Neural crest cell (in vitro differentiated cells): ENCODE measurements at regions not wholly inside any gene's neighbourhood (a gene's known extent, or its start where the extent isn't known, plus 50 kb on each side); places are given as distances from the start of the nearest gene placed in this dataset.

ENCODE experiments used
- DNase-seq: peaks from one replicate; pipeline ENCODE4 v3.0.0; 2021; ENCODE audit warnings: low read depth, mixed read lengths, low spot score
- H3K27ac Mint-ChIP-seq: one replicate; pipeline ENCODE4 v1.8.0; 2021; ENCODE audit warnings: mild to moderate bottlenecking, mixed read lengths; ENCODE audit not compliant: unreplicated experiment
- H3K27me3 Mint-ChIP-seq: 2 replicates; pipeline ENCODE4 v1.8.0; 2021; ENCODE audit warnings: low read depth, mild to moderate bottlenecking, mixed read lengths
- H3K36me3 Mint-ChIP-seq: 2 replicates; pipeline ENCODE4 v1.8.0; 2021; ENCODE audit warnings: low read depth, mild to moderate bottlenecking, mixed read lengths
- H3K4me1 Mint-ChIP-seq: 2 replicates; pipeline ENCODE4 v1.8.0; 2021; ENCODE audit warnings: mixed read lengths
- H3K4me3 Mint-ChIP-seq: one replicate; pipeline ENCODE4 v1.8.0; 2021; ENCODE audit warnings: mild to moderate bottlenecking, mixed read lengths
- H3K9me3 Mint-ChIP-seq: 2 replicates; pipeline ENCODE4 v1.8.0; 2021; ENCODE audit warnings: mixed read lengths
- CTCF ChIP-seq: fragments of 200-600 bp; sonication (generic); conservative IDR thresholded peaks from 2 replicates; pipeline ENCODE4 v1.5.0; 2021; ENCODE audit warnings: antibody characterized with exemption, mild to moderate bottlenecking

GRCh38 chr4:177879851-177880250 is 437.6 kb upstream of the AGA start:
- Mint-ChIP-seq H3K9me3 (no peaks in the 10 kb centered on the region), H3K4me1 (no peaks in the 10 kb centered on the region), H3K27ac (no peak overlapping the region), H3K4me3 (no peak overlapping the region), H3K27me3 (no peaks in the 10 kb centered on the region), H3K36me3 (no peaks in the 10 kb centered on the region)
- no peak for TF ChIP-seq CTCF
- no peak for DNase-seq

GRCh38 chr4:177895136-177895535 is 452.9 kb upstream of the AGA start:
- Mint-ChIP-seq H3K9me3 (peaks cover 3% of the 10 kb centered on the region), H3K4me3 (no peak overlapping the region), H3K27ac (no peak overlapping the region), H3K36me3 (no peaks in the 10 kb centered on the region), H3K4me1 (no peaks in the 10 kb centered on the region), H3K27me3 (no peaks in the 10 kb centered on the region)
- no peak for TF ChIP-seq CTCF
- DNase-seq = no peak

- DNase-seq = no peak
- H3K27ac Mint-ChIP-seq = no peak overlapping the region
- peaks cover 4% of the 10 kb centered on the region for H3K9me3 Mint-ChIP-seq
- H3K4me1 Mint-ChIP-seq = no peaks in the 10 kb centered on the region
- H3K4me3 Mint-ChIP-seq = no peak overlapping the region
- no peaks in the 10 kb centered on the region for H3K27me3 Mint-ChIP-seq
- TF ChIP-seq CTCF = no peak
- H3K36me3 Mint-ChIP-seq = no peaks in the 10 kb centered on the region
Observed at GRCh38 chr4:177901786-177902185, 459.5 kb upstream of the AGA start.

GRCh38 chr4:177902386-177902785 is 460.1 kb upstream of the AGA start:
- no peak for DNase-seq
- Mint-ChIP-seq H3K27ac (no peak overlapping the region), H3K4me1 (no peaks in the 10 kb centered on the region), H3K9me3 (peaks cover 4% of the 10 kb centered on the region), H3K36me3 (no peaks in the 10 kb centered on the region), H3K4me3 (no peak overlapping the region), H3K27me3 (no peaks in the 10 kb centered on the region)
- no peak for TF ChIP-seq CTCF

- Mint-ChIP-seq H3K27me3 (no peaks in the 10 kb centered on the region), H3K27ac (no peak overlapping the region), H3K36me3 (no peaks in the 10 kb centered on the region), H3K4me3 (no peak overlapping the region), H3K4me1 (peaks cover 5% of the 10 kb centered on the region), H3K9me3 (no peaks in the 10 kb centered on the region)
- TF ChIP-seq CTCF = no peak
- no peak for DNase-seq
Observed at GRCh38 chr4:177907736-177908424, 465.6 kb upstream of the AGA start.

GRCh38 chr4:177921715-177922114 is 479.5 kb upstream of the AGA start:
- no peak overlapping the region for H3K27ac Mint-ChIP-seq
- no peak for DNase-seq
- TF ChIP-seq CTCF = no peak
- no peaks in the 10 kb centered on the region for H3K36me3 Mint-ChIP-seq
- peaks cover 2% of the 10 kb centered on the region for H3K9me3 Mint-ChIP-seq
- no peaks in the 10 kb centered on the region for H3K4me1 Mint-ChIP-seq
- H3K27me3 Mint-ChIP-seq = no peaks in the 10 kb centered on the region
- no peak overlapping the region for H3K4me3 Mint-ChIP-seq
